ENCODE measurements at regions not wholly inside any gene's neighbourhood (a gene's known extent, or its start where the extent isn't known, plus 50 kb on each side); places are given as distances from the start of the nearest gene placed in this dataset.
"Not testable (repeated sequence)": the region's sequence is repeated elsewhere in the genome, so short reads cannot be mapped to it uniquely, and the experiment has no call there.

GRCh38 chr4:82247171-82247570 lies 126.6 kb downstream of the HNRNPD start:
- no peak for FAIRE-seq

- no peak for FAIRE-seq
Observed at GRCh38 chr4:82241534-82241933, 132.3 kb downstream of the HNRNPD start.

GRCh38 chr4:82240410-82240809 lies 133.4 kb downstream of the HNRNPD start:
- no peak for FAIRE-seq

- not testable (repeated sequence) for FAIRE-seq
Observed at GRCh38 chr4:82237142-82237541, 136.6 kb downstream of the HNRNPD start.

- no peak for FAIRE-seq
Observed at GRCh38 chr4:82235346-82235745, 138.4 kb downstream of the HNRNPD start.

DNA sequence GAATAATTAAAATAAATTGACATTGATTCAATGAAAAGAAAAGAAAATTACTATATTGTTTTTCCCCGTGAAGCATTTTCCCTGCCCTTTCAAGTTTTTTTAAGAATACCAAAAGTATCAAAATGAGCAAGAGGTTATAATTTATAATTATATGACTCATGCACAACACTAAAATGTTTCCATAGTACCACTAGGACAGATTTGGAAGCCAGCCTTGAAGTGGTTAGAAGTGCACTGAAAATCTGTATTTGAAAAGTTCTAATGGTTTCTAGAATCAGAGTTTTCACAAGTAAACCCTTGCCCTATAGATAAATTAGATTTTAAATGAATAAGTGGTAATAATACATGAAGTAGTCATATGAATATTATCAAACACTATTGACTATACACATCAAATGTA lies 140.9 kb downstream of the HNRNPD start:
- FAIRE-seq = no peak

DNA sequence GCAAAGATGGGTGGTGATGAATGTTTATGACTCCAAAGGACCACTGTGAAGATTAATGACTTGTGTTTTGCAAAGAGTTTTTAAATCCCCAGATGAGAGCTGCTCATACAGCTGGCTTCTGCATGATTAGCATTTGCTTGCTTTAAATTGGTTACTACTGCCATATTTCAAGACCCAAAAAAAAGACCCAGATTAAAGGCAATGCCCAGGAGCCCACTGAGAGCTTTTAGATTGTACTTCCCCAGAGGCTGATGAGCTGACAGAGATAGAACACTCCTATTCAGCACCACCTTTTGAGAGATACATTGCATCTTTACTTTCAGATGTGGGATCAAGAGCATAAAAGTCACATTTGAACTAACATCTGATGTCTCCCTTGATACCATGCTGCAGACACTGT lies 142.0 kb downstream of the HNRNPD start:
- no peak for FAIRE-seq

DNA sequence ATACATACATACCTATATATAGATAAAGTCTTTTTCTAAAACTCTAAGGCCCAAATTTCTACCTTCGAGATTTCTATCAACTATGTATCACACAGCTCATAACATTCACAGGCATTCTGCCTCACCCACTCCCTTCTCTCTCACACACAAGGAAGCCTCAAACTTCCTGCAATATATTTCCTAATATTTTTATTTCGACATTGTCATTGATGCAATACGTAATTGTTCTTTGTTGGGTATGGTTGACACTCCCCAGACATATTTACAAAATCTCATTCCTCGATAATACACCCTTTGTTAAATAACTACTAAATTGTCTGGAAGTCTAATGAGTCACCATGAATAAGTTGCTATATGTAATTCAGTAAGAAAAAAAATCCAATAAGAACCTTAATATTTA lies 143.5 kb downstream of the HNRNPD start:
- no peak for FAIRE-seq

DNA sequence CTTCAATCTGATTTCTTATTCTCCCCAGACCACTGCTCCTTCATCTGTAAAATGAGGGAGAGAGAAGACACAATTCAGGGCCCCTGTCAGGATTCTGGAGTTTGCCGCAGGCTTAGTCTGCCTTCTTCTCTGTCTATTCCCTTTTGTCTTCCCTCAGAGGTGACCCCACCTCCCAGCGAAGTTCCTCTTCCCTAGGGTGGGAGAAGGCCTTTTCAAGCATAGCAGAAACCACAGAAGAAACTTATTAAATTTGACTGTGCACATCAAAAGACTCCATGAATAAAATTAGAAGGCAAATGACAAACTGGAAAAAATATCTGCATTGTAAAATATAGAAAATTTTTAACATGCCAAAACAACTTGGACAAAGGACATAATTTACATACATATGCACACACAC lies 148.8 kb downstream of the HNRNPD start:
- no peak for FAIRE-seq

DNA sequence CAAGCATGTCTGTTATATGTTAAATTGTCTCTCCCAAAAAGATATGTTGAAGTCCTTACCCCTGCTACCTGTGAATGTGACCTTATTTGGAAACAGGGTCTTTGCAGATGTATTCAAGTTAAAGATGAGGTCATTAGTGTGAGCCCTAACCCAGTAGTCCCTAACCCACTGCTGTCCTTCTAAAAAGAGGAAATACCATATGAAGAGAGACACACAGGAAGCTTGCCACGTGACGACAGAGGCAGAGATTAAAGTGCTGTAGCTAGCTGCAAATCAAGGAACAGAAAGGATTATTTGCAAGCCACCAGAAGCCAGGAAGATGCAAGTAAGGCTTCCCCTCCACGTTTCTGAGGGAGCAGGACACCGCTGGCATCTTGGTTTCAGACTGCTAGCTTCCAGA lies 150.1 kb downstream of the HNRNPD start:
- FAIRE-seq = no peak

DNA sequence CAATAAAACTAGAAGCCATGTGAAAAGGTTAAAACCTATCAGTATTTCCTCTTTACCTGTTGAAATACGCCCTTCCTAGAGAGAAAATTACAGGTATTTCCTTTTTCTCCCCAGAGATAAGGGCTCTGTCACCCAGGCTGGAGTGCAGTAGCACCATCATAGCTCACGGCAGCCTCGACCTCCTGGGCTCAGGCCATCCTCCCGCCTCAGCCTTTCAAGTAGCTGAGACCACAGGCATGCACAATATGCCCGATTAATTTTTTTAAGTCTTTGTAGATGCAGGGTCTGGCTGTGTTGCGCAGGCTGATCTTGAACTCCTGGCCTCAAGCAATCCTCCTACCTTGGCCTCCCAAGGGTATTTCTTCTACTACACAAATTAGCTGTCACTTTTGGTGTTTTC lies 154.4 kb downstream of the HNRNPD start:
- no peak for FAIRE-seq

- peak; percentile 74 for FAIRE-seq
Observed at GRCh38 chr4:82217986-82218715, 155.6 kb downstream of the HNRNPD start.

DNA sequence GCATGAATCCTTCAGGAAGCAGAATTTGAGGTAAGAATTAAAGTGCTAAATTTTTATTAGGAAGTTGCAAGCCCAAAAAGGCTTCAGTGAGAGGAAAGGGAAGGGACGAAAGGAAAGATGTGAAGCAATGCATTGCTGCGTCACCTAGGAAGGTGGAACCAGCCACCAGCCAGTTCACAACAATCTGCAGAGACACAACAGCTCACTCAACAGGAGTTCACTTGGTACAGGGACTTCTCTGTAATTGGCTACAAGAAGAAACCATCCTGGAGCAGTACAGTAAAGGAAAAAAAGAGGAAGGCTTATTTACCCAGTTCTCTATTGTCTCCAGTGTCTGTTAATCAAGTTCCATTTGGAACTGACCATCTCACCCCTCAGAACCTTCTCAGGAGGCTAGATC lies 157.6 kb downstream of the HNRNPD start:
- no peak for FAIRE-seq

DNA sequence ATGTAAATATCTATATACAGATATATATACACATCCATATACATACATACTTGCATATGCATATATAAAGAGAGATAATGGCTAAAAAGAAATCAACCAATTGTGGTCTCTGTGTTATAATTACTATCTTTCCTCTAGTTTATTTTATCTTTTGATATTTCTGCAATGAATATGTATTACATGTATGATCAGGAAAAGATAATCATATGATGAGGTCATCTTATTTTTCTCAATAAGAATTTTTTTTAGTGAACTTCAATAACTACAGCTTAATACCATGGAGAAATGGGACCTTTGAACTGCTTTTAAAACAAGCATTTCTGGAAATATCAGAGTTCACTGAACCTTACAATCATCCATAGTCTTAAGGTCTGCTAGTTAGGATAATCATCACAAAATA lies 158.0 kb downstream of the HNRNPD start:
- no peak for FAIRE-seq

GRCh38 chr4:82215039-82215438 lies 158.8 kb downstream of the HNRNPD start:
- no peak for FAIRE-seq

DNA sequence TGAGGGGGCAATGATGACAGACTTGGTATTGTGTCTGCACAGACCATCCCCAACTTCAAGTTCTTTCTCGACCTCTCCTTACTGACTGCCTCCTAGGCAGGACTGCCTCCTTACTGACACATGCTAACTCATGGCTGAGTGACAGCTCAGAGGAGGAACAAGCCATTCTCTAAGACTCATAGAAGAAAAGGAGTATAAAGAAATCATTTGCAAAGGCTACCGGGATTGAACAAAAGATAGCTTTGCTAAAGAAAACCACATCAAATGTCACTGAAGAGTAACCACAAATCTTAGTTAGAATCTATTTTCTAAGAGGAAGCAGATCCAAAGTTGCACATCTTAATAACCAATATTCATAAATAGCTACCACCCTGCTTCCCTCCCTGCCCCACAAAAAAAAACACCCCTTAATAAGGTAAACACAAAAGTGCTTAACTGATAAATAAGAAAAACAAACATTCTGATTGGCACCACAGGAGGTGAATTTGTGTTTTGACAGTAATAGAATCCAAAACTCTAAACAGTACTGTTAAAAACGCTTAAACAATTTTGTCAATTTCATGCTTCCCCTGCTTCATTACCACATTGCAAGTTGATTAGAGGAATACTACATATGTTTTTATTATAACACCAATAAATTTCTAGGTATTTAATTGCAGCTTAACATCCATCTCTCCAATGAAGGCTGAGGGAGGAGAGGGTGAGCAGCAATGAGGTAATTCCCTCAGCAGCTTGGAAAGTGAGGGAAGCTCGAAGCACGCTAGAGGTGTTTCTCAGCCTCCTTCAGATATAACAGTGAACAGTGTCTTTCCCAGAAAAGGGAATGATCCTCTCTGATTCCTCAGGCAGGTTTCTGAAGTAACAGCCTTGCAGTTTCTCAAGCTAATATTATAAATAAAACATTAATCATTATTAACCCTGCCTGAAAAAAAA lies 160.0 kb downstream of the HNRNPD start:
- FAIRE-seq = no peak

DNA sequence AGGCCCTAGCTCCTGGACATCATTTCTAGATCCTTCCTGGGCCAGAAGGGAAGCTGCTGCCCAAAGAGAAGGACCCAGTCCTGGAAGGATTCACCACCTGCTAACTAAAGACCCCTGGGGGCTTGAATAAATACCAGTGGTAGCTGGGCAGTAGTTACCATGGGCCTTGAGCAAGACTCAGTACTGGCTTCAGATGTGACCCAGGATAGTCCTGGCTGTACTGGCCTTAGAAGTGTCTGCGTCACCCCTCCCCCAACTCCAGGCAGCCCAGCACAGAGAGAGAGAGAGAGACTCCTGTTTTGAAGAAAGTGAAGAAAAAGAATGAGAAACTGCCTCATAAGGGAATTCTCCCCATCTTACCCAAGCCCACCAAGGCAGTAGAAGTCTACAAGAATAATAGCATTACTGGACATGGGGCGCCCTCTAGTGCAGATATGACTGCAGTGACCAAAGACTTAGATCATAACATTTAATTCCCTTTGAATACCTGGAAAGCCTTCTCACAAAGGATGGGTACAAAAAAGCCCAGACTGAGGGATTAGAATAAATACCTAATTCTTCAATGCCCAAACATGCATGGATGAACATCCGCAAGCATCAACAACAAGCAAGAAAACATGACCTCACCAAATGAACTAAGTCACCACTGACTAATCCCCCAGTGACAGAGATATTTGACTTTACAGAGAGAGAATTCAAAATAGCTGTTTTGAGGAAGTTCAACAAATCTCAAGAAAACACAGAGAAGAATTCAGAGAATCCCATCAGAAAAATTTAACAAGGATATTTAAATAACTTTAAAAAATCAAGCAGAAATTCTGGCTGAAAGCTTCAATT lies 171.8 kb downstream of the HNRNPD start:
- no peak for FAIRE-seq

DNA sequence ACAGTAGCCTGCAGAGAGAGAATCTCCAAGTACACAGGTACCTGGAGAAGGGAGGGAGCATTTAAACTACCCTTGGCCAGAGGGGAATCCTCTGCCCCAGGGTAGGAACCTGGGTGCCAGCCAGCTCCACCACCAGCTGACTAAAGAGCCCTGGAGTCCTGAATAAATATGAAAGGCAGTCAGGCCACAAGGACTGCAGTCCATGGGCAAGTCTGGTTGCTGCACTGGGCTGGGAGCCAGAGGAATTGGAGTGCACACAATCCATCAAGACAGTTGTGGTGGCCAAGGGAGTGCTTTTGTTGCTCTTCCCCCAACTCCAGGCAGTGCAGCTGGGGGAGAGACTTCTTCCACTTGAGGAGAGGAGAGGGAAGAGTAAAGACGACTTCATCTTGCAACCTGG lies 172.5 kb downstream of the HNRNPD start:
- no peak for FAIRE-seq

DNA sequence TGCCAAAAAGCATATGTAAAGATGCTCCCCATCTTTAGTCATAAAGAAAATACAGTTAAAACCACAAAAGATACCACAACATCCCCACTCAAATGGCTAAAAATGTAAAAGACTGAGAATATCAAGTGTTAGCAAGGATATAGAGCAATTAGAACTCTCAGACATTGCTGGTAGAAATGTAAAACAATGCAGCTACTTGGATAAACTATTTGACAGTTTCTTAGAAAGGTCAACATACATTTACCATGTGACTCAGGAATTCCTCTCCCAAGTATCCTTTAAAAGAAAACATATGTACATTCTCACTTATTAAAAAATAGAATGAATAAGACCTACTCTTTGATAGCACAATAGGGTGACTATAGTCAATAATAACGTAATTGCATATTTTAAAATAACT lies 173.7 kb downstream of the HNRNPD start:
- no peak for FAIRE-seq

DNA sequence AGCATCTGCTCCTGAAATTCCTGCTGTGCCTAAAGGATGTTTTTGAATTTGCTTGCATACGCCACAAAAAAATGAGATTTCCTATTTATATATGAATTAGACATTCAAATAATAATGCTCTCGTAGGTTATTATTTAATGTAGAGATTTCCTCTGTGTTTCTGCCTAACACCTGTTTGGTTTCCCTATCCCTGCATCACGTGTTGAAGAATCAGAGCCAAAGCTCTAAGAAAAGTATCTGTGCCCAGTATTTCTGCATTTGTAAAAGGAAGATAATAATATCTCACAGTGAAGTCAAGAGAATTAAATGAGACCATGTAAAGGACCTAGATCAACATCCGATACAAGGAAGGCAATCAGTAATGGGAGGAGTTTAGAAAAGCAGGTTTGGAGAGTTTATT lies 179.5 kb downstream of the HNRNPD start:
- FAIRE-seq = no peak

GRCh38 chr4:82192017-82192673 lies 181.6 kb downstream of the HNRNPD start:
- FAIRE-seq = no peak

DNA sequence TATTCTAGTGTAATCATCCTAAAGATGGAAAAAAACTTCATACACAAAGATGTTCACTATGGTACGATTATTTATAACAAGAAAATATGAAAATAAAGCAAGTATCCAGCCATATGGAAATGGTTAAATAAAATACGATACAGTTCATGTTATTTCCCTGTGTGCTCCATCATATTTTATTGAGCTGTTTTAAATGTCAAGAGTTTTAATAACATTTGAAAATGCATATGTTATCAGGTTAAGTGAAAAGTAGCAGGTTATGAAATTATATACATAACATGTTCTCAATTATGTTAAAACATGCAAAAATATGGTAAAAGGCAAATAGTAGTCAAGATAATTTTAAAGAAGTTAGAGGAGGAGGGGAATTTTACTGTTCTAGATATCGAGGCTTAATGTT lies 192.0 kb downstream of the HNRNPD start:
- FAIRE-seq = peak; percentile 64

DNA sequence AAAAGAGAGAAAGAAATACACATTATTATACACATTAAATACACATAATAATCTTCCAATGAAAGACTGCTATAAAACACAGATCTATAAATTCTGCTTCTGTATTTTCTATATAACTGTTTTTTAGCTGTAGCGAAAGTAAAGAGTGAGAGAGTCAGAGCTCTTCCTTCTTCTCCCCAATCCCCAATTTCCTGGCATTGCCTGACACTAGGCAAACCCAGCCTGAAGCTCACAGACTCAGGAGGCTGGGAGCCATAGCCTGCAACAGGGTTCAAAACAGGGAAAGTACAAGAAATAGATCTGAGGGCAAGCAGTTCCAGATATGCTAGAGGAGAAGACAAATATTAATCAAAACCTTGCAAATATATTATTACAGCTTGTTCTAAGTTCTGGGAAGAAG lies 201.6 kb downstream of the HNRNPD start:
- no peak for FAIRE-seq

All from colon (tissue), 2 donors.